Skin of body (tissue), 1 donor: ENCODE measurements at regions not wholly inside any gene's neighbourhood (a gene's known extent, or its start where the extent isn't known, plus 50 kb on each side); places are given as distances from the start of the nearest gene placed in this dataset.

Source experiments
- DNase-seq: peaks from one replicate; lab custom pipeline; 2025; lab: John Stamatoyannopoulos, UW

GRCh38 chr3:146313031-146313745, 62.3 kb upstream of the PLSCR4 start:
- no peak for DNase-seq

- peak; percentile 84 for DNase-seq
These were observed 57.8 kb upstream of the PLSCR4 start for GRCh38 chr3:146308682-146309081.

- no peak for DNase-seq
These were observed 57.3 kb upstream of the PLSCR4 start for GRCh38 chr3:146308222-146308621.

GRCh38 chr3:146307456-146307725, 56.5 kb upstream of the PLSCR4 start:
- no peak for DNase-seq

GRCh38 chr3:146306656-146307455, 56.0 kb upstream of the PLSCR4 start:
- no peak for DNase-seq

- DNase-seq = no peak
These were observed 55.0 kb upstream of the PLSCR4 start for GRCh38 chr3:146305808-146306423.

GRCh38 chr3:146300768-146301167, 49.9 kb upstream of the PLSCR4 start:
- no peak for DNase-seq
